NAMALWA (cell line): ENCODE measurements at regions not wholly inside any gene's neighbourhood (a gene's known extent, or its start where the extent isn't known, plus 50 kb on each side); places are given as distances from the start of the nearest gene placed in this dataset.

ENCODE experiments used
- DNase-seq: peaks from one replicate; pipeline ENCODE4 v3.0.0-alpha.2; 2015; ENCODE audit warnings: low spot score

DNA sequence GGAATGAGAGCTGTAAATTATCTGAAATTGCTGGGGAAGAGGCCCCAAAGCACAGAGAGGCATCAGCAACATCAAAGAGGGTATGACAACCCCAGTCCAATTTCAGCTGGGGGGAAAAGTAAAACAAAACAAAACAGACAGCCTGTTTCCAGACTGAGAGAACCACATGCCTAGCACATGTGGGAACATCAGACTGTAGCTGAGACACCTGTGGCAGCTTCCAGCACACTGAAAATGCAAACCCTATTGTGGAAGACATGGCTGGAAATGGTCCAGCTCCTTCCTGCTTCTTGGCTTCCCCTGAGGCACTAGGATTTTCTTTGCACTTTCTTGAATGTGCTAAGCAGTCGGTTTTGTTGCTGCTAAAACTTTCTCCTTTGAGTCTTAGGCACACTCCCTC, 240.9 kb upstream of the STS start:
- no peak for DNase-seq

DNA sequence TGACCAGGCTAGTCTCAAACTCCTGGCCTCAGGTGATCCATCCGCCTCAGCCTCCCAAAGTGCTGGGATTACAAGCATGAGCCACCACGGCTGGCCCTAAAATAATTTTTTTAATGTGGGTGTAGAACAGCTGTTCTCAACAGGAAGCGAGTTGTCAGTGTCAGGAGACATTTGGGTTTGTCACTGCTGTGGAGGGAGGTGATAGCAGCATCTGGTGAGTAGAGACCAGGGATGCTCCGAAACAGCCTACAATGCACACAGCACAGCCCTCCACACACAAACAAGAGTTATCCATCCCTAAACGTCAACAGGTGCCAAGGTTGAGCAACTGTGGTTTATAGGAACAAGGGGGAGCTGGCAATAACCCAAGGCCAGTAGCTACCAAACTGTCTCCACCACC, 243.4 kb upstream of the STS start:
- DNase-seq, result no peak

DNA sequence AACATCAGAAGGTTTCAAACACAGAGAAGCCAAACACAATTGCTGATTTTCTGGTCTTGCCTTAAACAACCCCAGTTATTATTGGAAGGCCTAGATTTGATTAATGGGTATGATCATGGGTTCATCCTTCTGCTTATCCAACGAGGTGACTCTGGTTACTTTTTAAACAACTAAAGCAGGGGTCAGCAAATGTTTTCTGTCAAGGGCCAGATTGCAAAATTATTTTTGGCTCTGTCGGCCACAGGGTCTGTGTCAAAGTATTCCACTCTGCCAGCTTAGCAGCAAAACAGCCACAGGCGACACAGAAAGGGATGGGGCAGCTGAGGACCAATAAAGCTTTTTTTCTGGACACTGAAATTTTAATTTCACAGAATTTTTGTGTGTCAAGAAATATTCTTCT, 249.1 kb upstream of the STS start:
- DNase-seq, result no peak

DNA sequence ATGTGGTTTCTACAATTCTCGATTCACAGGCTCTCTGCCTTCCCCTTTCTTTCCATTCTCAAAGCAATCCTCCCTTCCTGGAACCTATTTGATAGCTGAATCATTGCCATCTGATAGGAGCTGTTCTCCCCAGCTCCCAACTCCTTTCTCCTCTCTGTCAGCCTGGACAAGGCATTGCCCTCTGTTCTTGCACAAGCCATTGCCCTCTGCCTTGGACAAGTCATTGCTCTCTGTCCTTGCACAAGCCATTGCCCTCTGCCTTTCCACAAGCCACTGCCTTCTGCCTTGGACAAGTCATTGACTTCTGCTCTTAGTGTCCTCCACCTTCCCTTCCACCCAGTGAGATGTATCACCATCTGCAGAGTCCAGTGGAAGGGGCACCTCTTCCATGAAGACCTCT, 256.1 kb upstream of the STS start:
- DNase-seq, result no peak

DNA sequence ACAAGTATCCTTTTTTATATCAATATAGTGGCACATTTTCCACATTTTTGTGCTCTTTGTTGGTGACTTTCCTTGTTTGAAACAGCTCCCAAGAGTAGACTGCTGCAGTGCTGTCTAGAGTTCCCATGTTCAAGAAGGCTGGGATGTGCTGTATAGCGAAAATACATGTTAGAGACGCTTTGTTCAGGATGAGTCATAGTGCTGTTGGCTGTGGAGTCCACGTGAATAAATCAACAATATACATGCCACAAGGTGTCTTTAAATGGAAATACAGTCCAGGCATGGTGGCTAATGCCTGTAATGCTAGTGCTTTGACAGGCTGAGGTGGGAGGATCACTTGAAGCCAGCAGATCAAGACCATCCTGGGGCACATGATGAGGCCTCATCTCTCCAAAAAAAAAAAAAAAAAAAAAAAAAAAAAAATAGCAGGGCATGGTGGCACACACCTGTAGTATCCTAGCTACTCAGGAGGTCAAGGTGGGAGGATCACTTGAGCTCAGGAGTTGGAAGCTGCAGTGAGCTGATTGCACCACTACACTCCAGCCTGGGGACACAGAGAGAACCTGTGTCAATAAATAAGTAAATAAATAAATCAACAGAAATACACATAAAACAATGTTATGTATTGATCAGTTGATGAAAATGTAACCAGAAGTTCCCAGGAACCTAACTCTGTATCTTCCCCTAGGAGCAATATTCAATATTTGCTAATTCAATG, 256.8 kb upstream of the STS start:
- no peak for DNase-seq

DNA sequence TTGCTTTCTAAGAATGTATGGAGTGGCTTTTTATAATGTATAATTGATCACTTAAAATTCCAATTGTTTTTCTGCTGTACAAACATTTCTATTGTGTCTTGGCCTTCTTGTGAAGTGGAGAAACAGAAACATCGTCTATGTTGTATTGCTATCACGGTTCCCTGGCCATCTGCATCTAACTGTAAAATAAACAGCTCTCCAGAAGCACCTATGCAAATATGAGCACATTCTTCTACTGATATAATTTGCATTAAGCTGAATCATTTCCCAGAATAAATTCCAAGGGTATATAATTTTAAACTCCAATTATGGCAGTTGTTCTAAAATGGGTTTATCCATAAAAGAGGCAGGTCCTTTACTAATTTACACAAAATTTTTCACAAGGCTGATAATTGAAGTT, 261.6 kb upstream of the STS start:
- no peak for DNase-seq

DNA sequence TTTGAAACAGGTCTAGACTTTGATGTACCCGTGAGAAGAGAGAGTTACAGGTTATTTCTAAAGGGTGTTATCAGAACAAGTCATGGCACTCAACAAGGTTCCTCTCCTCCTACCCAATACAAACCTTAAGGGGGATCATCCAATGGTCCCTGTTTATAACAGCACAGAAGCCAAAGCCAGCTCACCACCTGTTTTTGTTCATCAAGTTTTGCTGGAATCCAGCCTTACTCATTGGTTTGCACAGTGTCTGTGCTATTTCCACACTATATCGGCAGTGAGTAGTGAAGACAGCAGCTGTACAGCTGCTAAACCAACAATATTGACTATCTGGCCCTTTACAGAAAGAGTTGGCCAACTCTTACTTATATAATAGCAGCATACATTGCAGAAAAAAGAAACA, 262.1 kb upstream of the STS start:
- DNase-seq, result no peak

DNA sequence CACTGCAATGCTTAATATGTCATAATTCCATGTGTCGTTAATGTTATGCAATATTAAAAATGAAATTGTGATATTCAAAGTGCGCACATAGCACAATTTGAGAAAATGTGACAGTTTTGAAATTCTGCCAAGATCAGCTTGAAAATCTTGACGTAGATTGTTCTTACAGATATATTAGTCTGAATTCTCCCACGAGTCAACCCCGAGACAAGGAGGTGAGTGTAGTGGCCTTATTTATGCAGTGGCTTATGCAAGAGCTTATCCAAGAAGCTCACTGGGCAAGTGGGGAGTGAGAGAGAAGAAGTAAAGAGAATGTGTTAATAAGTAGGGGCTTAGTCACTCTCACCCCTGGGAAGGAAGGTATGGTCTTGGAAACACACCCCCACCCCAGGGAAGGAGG, 286.1 kb upstream of the STS start:
- DNase-seq, result no peak

DNA sequence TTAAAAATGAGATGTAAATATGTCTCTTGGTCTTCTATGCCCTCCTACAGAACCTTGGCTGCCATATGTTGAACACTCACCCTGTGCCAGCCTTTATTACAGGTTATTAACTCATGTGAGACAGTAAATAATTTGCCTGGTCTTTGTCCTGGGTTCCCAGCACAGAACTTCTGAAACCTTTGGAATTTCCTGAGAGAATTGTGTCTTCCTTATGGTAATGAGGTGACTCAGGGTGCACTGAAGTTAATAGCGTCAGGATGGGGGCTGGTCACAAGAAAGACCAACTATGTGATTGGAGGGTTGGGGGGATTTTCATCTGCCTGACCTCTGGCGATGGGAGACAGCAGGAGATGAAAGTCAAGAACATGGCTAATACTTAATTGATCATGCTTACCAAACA, 289.8 kb upstream of the STS start:
- DNase-seq, result no peak

DNA sequence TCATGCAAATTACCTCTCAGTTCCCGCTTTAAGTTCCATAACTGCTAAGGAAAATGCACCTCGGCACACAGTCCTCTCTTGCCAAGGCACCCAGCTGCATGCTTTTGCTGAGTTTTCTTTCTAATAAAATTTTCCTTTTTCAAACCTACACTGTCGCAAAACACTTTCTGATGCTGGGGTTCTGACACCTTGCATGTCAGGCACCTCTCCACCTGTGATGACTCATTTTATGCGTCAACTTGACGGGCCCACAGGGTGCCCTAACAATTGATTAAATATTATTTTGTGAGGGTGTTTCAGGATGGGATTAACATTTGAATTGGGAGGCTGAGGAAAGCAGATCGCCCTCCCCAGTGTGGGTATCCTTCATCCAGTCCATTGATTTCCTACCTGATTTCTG, 291.0 kb upstream of the STS start:
- no peak for DNase-seq

DNA sequence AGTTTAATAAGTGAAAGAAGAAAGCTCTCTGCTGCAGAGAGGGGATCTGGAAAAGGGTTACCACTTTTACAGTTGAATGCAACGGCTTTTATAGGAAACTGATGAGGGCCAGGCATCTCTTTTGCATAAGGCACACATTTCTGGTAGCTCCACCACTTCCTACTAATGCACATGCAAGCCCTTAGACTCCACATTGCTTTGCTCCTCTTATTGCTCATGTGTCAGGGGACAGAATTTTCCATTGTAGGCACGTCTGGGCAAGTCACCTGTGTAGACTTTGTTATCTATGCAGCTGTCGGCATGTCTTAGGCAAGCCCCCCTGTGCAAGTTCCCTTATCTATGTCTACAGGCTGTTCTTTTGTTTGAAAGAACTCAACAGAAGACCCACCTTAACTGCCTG, 294.6 kb upstream of the STS start:
- peak; percentile 40 for DNase-seq

DNA sequence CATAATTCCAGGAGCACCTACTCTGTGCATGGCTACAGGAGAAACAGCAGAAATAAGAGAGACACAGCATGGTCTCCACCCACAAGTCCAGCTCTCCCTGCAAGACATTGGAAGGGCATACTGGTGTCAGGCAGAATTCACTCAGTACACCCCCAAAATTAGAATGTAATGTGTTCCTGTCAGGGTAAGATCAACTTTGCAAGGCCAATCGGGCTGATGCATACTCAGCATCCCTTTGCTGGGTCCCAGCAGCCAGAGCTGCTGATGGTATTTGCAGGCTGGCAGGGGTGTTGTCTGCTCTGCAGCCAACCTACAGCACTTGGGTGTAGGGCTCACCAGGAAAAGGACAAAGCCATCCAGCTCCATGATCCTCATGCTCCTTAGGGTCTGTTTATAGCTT, 295.4 kb upstream of the STS start:
- no peak for DNase-seq

DNA sequence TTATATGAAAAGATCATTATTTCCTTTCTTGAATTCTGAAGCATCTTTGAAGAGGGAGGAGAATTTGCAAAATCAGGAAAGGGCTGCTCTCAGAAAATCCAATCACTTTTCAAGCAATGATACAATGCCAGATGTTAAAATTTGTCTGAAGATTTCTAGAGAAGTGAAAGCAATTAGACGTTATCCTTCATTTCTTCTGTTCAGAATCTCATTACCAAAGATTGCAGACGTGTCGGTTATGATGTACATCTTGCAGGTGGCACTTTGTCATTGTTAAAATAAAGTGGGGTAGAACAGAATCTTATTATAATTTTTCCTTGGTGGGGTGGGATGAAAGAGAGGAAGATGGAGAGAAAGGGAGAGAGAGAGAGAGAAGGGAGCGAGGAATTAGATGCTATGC, 296.4 kb upstream of the STS start:
- DNase-seq, result peak; percentile 29

DNA sequence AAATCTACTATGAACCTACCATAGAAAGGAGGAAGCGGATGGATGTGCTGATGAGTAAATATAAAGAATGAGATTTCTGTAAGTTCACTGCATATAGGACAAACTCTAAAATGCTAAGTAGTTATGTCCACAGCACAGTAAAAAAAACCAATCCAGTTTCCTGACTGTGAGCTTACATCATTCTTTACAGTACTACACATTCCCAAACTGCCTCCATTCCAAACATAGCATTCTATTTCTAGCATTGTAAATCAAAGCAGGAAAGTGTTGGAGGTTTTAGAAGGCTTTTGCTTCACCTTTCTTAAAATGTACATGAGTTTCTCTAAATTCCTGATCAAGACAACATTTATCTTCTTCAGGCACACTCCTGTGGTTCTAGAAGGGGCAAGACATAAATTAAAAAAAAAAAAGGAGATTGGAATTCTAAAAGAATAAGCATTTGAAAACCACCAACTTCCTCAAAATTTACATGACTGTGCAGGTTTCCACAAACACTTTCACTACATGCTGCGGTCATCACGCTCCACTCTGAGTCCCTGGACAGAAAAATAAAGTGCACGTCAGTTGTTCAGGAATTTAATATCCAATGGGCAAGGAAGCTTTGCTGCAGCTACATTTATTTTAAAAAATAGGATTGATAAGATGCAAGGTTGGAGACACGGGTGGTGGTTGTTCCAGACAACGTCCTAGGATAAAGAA, 297.6 kb upstream of the STS start:
- no peak for DNase-seq

DNA sequence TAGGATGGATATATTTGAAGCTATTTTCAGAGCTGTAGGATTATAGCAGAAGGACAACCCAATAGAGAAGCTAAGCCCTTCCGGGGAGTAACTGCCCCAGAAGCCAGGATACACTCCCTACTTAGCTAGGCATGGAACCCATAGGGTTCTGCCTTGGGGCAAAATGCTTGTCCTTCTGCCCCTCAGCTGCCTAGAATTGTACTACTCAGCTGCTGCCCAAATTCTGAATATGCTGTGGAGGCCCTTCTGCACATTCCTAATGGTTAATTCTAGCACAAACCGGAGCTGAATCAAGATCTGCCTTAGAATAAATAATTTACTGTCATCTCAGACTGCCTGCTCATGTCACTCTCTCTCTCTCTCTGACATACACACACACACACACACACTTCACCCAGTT, 297.7 kb upstream of the VCX3A start:
- DNase-seq, result no peak

DNA sequence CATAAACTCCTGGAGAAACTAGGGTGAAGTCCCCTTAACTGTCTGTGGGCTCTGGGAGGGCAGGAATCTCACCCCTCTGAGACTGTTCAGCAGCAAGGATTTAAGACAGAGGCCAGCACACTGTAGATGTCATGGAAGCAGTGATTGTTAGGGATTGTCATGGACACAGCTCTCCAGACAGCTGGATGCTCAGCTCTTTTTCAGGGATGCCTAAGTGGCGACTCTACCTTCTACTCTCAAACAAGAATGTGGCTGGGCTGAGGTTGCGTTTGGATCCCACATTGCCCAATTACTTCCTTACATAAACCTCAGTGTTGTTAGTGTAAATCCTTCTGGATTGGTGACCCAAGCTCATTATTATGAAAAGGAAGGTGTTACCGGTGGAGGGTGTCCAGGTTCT, 291.9 kb upstream of the VCX3A start:
- no peak for DNase-seq

DNA sequence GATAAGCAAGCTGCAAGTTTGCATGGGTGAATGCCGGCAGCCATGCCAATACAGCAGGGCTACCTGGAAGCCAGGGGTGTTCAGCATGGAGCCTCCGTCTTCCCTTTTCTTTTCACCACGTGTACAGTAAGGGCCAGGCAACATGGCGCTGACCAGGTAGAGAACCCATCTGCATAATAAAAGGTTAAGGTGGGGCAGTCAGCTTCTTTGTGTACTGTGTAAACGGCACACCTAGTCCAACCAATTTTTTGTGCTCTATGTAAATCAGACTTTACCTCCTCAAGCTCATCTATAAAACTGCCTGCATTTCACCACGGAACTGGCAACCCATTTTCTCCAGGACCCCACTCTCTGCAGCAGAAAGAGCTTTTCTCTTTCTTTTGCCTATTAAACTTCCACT, 286.8 kb upstream of the VCX3A start:
- no peak for DNase-seq

DNA sequence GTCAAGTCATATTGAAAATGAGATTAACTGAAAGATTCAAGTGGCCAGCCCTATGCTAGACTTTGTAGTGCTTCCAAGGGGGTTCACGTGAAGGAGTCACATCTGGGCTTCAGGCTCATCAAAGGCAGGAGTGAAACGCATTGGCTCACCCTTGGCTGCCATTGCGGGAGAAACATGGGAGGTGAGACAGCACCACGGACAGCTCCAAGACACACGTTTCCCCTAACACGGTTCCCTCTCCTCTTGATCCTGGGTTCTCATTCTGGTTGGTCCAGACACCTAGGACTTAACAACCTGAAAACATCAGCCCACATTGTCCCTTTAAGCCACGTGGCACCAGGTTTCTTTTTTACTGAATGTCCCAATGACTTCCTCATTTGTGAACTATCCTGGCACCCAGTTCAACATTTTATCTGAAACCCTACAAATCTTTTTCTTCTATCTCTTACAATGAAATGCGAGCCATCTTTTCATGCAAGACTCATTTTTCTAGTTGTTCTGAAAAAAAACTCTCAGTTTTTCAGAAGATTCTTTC, 279.0 kb upstream of the VCX3A start:
- peak; percentile 1 for DNase-seq

DNA sequence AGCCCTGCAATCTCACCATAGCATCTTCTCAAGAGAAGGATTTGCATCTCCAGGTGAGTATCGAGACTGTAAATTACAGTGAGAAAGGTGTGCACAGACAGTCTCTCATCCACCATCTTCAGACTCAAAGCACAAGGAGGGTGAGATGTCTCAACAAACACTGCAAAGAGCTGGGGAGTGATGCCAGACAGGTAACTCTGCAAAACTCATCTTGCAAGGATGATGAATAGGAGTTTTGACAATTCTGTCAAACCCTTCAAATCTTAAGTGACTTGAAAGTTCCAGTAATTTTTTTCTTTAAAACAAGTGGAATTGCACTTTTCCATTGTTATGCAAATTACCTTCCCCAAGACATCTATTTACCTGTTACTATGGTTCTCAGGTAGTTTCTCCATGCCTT, 277.2 kb upstream of the VCX3A start:
- no peak for DNase-seq

DNA sequence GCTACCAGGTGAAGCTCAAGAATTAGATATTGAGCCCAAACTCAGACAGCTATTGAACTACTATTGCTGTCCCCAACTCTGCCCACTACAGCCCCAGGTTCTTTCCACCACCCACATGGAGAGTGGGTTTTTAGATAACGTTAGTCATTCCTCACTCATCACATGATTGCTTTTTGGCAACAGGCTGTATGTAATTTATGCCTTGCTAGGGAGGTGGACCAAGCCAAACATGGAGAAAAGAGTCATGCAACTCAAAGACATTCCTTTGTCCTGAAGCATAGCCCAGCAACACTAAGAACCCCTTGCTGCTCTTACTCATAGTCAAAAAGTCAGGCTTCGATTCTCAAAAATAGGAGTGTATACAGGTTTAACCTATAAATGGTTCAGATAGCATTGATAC, 275.9 kb upstream of the VCX3A start:
- no peak for DNase-seq

DNA sequence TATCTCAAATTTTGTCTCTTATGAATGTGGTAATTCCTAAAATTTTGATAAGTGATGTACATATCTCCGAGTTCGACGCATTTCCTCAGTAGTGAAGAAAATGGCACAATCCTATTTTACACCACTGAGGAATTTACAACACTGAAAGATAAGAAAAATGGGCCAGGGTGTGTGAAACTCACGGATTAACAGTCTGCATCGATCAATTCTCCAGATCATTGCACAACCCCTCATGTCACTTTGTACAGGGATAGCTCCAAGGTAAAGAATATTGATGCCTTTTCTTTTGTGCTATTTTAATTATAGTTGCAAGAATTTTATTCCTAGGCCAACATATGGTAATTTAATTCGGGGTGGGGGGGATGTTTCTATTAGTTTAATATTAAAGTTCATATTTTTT, 268.7 kb upstream of the VCX3A start:
- DNase-seq, result no peak

DNA sequence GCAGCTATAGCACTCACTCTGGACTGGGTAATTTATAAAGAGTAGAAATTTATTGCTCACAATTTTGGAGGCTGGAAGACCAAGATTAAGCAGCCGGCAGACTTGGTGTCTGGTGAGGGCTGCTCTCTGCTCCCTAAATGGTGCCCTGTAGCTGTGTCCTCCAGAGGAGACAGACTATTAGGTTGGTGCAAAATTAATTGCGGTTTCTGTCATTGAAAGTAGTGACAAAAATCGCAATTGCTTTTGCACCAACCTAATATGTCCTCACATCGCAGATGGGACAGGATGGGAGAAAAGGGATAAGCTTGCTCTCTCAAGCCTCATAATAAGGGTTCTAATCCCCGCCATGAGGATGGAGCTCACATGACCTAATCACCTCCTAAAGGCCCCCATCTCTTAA, 258.1 kb upstream of the VCX3A start:
- no peak for DNase-seq

DNA sequence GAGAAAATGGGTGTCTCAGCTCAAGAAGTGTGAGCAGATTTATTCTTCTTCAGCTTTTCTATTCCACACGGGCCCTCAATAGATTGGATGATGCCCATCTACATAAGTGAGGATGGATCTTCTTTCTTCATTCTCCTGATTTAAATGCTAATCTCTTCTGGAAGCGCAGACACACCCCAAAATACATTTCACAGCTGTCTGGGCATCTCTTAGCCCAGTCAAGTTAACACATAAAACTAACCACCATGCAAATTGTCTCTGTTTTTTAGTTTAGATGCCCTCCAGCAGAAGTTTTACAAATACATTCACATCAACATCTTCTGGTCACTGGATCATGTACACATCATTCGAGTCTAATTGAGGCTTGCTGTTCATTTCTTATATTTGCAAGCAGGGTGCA, 249.0 kb upstream of the VCX3A start:
- DNase-seq, result no peak

DNA sequence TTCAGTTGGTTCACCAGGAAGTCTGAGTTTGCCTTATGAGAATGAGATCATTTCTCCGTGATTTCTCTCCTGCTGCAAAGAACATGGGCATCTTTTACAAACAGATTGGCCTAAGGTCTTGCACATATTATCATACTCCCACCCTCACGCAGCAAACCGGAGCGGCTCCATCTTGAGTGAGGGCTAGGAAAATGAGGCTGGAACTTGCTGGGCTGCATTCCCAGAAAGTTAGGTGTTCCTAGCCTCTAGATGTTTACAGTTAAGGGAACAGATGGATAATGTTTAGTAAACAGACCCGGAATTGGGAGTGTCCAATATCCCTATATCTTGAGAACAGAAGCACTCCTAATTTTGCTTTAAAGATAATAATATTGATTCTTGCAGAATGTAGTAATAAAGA, 247.9 kb upstream of the VCX3A start:
- DNase-seq, result no peak
